Activated B cell treated with CpG ODN at 0.5 μM for 24 hours (primary cell): ENCODE measurements at regions not wholly inside any gene's neighbourhood (a gene's known extent, or its start where the extent isn't known, plus 50 kb on each side); places are given as distances from the start of the nearest gene placed in this dataset.
"Not testable (repeated sequence)": the region's sequence is repeated elsewhere in the genome, so short reads cannot be mapped to it uniquely, and the experiment has no call there.

Source experiments
- ATAC-seq: fragments of 200-7000 bp; cut with Tn5 transposase; one replicate; pipeline ENCODE4 v1.10.0; 2021; ENCODE audit warnings: low read depth, mild to moderate bottlenecking, moderate library complexity
- CTCF ChIA-PET: fragments of 350-600 bp; sonication (Branson Sonifier 250); formaldehyde crosslinking; loops from one replicate; lab custom pipeline; 2021; ENCODE audit warnings: antibody characterized with exemption; lab: Charles Lee
- POLR2A ChIA-PET: fragments of 350-600 bp; sonication (Branson Sonifier 250); formaldehyde crosslinking; loops from one replicate; lab custom pipeline; 2021; ENCODE audit warnings: antibody characterized with exemption; lab: Charles Lee
- DNase-seq: peaks from one replicate; pipeline ENCODE4 v3.0.0; 2022
- H3K27ac Mint-ChIP-seq: one replicate; pipeline ENCODE4 v1.8.0; 2020; ENCODE audit warnings: mixed read lengths
- H3K27me3 Mint-ChIP-seq: one replicate; pipeline ENCODE4 v1.8.0; 2021; ENCODE audit warnings: mixed read lengths
- H3K36me3 Mint-ChIP-seq: one replicate; pipeline ENCODE4 v1.8.0; 2021; ENCODE audit warnings: low read depth, mixed read lengths
- H3K4me1 Mint-ChIP-seq: one replicate; pipeline ENCODE4 v1.8.0; 2021; ENCODE audit warnings: mixed read lengths
- H3K4me3 Mint-ChIP-seq: one replicate; pipeline ENCODE4 v1.8.0; 2020; ENCODE audit warnings: mild to moderate bottlenecking, mixed read lengths
- H3K9me3 Mint-ChIP-seq: one replicate; pipeline ENCODE4 v1.8.0; 2020; ENCODE audit warnings: mixed read lengths
- CTCF ChIP-seq: fragments of 200-600 bp; IDR thresholded peaks from one replicate; pipeline ENCODE4 v1.8.0; 2022; ENCODE audit warnings: antibody characterized with exemption, mild to moderate bottlenecking
- intact Hi-C: fragments of 100-400 bp; cut with micrococcal nuclease; formaldehyde crosslinking; loops from one replicate; pipeline ENCODE4 v1.15.1; 2024

GRCh38 chr21:33140288-33140687, 70.3 kb downstream of the OLIG1 start:
- CTCF ChIA-PET, result no interaction called here

GRCh38 chr21:33146467-33146866, 76.5 kb downstream of the OLIG1 start:
- POLR2A ChIA-PET, result no interaction called here
- ATAC-seq (no peak), DNase-seq (no peak)
- no peak for TF ChIP-seq CTCF
- Mint-ChIP-seq H3K9me3 (no peaks in the 10 kb centered on the region), H3K27me3 (peaks cover 42% of the 10 kb centered on the region), H3K4me1 (no peaks in the 10 kb centered on the region), H3K36me3 (no peaks in the 10 kb centered on the region), H3K27ac (no peak overlapping the region), H3K4me3 (no peak overlapping the region)
- intact Hi-C loops, result no loop called here
- CTCF ChIA-PET, result no interaction called here

More at GRCh38 chr21:33140288-33140687, 70.3 kb downstream of the OLIG1 start:
- Mint-ChIP-seq H3K27ac (no peak overlapping the region), H3K4me3 (no peak overlapping the region), H3K9me3 (no peaks in the 10 kb centered on the region), H3K4me1 (no peaks in the 10 kb centered on the region), H3K27me3 (peaks cover 32% of the 10 kb centered on the region), H3K36me3 (no peaks in the 10 kb centered on the region)
- intact Hi-C loops, result no loop called here
- no peak for TF ChIP-seq CTCF
- DNase-seq, result no peak
- ATAC-seq, result no peak
- POLR2A ChIA-PET, result no interaction called here

- Mint-ChIP-seq H3K4me3 (no peak overlapping the region), H3K36me3 (no peaks in the 10 kb centered on the region), H3K27ac (no peak overlapping the region), H3K4me1 (no peaks in the 10 kb centered on the region), H3K9me3 (no peaks in the 10 kb centered on the region), H3K27me3 (peaks cover 48% of the 10 kb centered on the region)
- intact Hi-C loops, result no loop called here
- ChIA-PET CTCF (no interaction called here), POLR2A (no interaction called here)
- no peak for TF ChIP-seq CTCF
- DNase-seq (no peak), ATAC-seq (no peak)
These were observed 79.2 kb downstream of the OLIG1 start for GRCh38 chr21:33149181-33149580.

- H3K4me1 Mint-ChIP-seq, intact Hi-C loops, H3K36me3 Mint-ChIP-seq, DNase-seq, H3K9me3 Mint-ChIP-seq, CTCF ChIA-PET, H3K27ac Mint-ChIP-seq, POLR2A ChIA-PET, H3K4me3 Mint-ChIP-seq, ATAC-seq: not testable (repeated sequence)
- peaks cover 37% of the 10 kb centered on the region for H3K27me3 Mint-ChIP-seq
These were observed 78.8 kb upstream of the IFNAR2 start for GRCh38 chr21:33150968-33151367.

GRCh38 chr21:33151941-33152731, 77.6 kb upstream of the IFNAR2 start:
- POLR2A ChIA-PET, result interaction anchor here (0.7 kb wide), 1 partner anchor 83 kb away, joined by 5 read pairs; no protein-coding TSS in a partner anchor
- no peak overlapping the region for H3K4me3 Mint-ChIP-seq

More at GRCh38 chr21:33151941-33152731, 77.6 kb upstream of the IFNAR2 start:
- peaks cover 37% of the 10 kb centered on the region for H3K27me3 Mint-ChIP-seq
- ATAC-seq, result no peak
- H3K4me1 Mint-ChIP-seq, result no peaks in the 10 kb centered on the region
- CTCF ChIA-PET, result no interaction called here
- intact Hi-C loops, result no loop called here
- no peak overlapping the region for H3K27ac Mint-ChIP-seq
- no peak for TF ChIP-seq CTCF
- no peak for DNase-seq
- H3K9me3 Mint-ChIP-seq, result no peaks in the 10 kb centered on the region
- no peaks in the 10 kb centered on the region for H3K36me3 Mint-ChIP-seq
